ENCODE measurements at regions not wholly inside any gene's neighbourhood (a gene's known extent, or its start where the extent isn't known, plus 50 kb on each side); places are given as distances from the start of the nearest gene placed in this dataset.
"Not testable (repeated sequence)": the region's sequence is repeated elsewhere in the genome, so short reads cannot be mapped to it uniquely, and the experiment has no call there.

DNA sequence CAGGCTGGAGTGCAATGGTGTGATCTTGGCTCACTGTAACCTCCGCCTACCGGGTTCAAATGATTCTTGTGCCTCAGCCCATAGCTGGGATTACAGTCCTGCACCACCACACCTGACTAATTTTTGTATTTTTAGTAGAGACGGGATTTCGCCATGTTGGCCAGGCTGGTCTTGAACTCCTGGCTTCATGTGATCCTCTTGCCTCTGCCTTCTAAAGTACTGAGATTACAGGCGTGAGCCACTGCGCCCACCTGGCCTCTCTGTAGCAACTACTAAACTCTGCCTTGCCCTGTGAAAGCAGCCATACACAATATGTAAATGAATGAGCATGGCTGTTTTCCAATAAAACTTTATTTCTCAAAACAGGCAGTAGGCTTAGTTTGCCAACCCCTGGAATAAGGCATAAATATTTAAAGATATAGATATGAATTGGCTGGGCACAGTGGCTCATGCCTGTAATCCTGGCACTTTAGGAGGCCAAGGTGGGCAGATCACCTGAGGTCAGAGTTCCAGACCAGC, 127.9 kb upstream of the ZNF217 start:
- DNase-seq (ENCODE audit: low read depth): not testable (repeated sequence)

DNA sequence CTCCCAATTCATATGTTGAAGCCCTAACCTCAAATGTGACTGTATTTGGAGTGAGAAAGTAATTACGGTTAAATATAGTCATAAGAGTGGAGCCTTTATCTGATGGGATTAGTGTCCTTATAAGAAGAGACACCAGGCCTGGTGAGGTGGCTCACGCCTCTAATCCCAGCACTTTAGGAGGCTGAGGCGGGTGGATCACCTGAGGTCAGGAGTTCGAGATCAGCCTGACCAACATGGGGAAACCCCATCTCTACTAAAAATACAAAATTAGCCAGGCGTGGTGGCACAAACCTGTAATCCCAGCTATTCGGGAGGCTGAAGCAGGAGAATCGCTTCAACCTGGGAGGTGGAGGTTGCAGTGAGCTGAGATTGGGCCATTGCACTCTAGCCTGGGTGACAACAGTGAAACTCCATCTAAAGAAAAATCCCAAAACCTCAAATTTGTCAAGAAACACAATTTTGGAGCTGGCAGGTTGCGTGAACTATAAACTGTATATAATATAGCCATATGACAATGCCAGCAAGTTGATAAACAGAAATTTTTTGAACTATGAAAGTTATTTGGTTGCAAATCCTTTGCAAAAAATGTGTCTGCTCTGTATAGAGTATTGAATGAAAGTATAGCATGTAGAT, 125.6 kb upstream of the ZNF217 start:
- DNase-seq (ENCODE audit: low read depth): not testable (repeated sequence)

DNA sequence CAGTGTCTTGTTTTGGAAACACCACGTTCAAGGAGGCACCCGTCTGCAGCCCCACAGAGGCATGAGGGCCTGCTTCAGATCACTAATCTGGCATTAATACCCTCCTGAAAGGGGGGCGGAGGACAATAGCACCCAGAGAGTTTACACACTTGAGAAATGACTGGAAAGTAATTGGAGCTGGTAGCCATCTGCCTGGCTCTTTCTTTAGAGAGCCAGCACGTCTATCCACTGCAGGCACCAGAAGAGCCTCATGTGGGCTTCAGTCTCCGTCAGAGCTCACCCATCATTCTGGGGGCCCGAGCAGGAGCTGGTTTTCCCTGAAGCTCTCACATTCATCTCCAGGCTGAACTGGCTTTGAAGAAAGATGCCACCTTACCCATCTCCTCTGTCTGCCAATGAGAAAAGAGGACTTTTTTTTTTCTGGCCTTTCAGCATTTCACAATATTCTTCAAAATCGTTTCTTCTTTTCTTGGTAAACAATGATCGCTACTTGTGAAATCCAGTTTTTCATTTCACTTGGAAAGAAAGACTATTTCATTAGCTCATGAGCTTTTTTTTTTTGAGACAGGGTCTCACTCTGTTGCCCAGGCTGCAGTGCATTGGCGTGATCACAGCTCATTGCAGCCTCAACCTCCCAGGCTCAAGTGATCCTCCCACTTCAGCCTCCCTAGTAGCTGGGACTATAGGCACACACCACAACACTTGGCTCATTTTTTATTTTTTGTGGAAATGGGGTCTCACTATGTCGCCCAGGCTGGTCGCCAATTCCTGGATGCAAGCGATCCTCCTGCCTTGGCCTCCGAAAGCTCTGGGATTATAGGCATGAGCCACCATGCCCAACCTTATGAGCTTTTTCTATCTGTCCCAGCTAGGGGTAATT, 124.7 kb upstream of the ZNF217 start:
- DNase-seq (ENCODE audit: low read depth): no peak

DNA sequence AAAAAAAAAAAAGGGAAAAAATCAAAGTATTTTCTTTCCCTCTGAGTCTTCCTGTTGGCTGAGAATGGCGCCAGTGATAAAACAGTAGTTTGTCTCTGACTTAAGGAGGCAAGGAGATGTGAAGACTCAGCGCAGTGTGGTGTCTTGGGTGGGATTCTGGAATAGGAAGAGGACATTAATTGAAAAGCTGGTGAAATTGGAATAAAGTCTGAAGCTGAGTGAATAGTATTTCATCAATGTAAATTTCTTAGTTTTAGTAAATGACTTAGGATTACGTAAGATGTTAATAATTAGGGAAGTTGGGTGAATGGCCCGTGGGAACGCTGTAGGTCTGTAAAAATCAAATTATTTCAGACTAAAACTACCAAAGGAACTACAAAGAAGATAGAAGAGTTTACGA, 122.8 kb upstream of the ZNF217 start:
- DNase-seq (ENCODE audit: low read depth): no peak

DNA sequence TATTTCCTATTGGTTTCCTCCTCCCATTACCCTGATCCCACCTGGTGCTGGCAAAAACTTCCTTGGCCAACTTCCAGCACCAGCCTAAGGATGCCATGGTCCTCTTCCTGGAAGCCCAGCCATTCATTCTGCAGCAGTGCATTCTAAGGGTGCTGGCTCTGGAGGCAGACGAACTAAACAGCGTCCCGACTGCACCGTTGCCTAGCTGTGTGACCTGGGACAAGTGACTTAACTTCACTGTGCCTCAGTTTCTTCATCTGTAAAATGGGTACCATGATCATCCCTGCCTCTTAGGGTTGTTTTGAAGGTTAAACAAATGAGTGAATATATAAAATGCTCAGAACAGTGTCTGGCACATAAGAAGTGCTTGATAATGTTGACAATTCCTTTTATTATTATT, 120.9 kb upstream of the ZNF217 start:
- no peak for DNase-seq (ENCODE audit: low read depth)

DNA sequence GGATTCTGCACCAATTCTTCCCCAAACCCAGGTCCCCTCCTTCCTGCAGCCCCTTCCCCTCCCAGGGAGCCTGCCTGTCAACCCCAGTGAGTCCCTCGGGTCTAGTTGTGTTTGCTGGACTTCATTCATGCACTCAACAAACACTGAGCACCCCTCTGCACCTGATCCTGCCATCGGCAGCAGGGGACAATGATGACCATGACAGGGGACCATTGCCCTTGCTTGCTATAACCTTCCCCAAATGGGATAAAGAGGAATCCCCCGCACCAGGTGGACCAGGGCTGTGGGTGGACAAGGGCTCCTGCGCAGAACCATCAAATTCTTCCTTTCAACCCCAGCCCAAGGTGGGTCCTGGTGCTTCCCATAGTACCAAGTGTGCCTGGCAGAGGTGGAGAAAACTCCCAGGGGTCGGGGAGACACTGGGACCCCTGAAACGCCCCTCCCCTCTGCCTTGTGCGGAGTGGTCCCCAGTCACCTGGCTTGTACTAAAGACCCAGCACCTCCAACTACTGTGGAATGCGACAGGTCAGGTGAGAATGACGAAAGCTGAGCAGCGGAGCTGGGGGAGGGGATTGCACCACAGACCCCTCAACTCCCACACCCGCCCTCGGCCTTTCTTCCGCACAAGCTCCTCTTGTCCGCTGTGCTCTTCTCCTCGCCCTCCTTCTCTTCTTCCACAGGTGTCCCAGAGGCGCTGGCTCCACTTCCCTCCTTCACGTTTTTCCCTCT, 119.9 kb upstream of the ZNF217 start:
- no peak for DNase-seq (ENCODE audit: low read depth)

- no peak for DNase-seq (ENCODE audit: low read depth)
Measured at GRCh38 chr20:53712212-53712977, 118.8 kb upstream of the ZNF217 start.

- DNase-seq (ENCODE audit: low read depth): no peak
Measured at GRCh38 chr20:53711333-53712211, 117.9 kb upstream of the ZNF217 start.

DNA sequence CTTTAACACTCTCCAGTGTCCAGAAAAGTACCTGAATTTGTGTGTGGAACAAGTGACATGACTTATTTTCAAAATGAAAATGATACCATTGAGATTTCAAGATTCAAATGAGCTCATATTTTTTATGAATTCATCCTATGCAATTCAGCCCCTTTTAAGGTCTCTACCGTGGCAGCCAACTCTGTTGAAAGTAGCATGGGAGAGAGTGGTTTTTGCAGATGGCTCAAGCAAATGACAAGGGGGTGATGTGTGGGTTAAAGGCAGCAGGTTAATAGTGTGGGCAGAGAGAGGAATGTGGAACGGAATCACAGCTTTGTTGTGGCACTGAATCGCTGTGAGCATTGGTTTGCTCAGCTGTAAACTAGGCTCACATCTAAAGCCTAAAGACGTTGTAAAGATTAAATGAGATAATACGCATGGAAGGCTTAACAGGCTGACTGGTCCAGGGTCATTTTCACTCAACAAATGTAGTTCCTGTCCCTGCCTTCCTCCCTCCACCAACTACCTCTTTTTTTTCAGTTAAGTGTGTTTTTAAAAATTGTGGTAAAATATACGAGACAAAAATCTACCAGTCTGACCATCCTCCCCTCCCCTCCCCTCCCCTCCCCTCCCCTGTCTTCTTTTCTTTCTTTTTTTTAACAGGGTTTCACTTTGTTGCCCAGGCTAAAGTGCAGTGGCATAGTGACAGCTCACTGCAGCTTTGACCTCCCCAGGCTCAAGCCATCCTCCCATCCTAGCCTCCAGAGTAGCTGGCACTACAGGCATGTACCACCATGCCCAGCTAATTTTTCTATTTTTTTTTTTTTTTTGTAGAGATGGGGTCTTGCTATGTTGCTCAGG, 114.7 kb upstream of the ZNF217 start:
- DNase-seq (ENCODE audit: low read depth): peak; percentile 66

DNA sequence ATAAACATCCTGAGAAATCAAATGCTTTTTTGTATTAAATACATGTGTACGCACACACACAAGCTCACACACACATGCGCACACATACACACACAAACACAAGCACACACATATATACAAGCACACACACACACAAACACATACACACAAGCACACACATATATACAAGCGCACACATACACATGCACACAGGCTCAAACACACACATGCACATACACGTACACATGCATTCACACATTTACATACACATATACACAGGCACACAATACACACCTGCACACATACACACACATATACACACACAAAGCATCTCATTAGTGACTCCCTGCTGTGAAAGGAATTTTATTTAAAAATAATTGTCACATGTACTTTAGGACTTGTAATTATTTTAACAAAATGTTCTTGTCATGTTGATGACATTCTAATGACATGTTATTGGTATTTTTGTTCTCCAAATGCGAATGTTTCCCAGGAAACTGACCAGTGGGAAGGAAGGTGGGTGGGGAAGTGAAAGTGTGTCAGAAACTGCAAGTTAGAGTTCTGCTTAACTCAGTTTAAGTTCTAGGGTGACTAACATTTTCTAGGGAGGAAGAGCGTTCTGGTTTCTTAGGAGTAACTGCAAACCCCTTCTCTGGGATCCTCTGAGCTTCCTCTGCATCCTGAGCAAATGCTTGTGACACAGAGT, 113.9 kb upstream of the ZNF217 start:
- no peak for DNase-seq (ENCODE audit: low read depth)

GRCh38 chr20:53706466-53707370, 113.1 kb upstream of the ZNF217 start:
- DNase-seq (ENCODE audit: low read depth): no peak

DNA sequence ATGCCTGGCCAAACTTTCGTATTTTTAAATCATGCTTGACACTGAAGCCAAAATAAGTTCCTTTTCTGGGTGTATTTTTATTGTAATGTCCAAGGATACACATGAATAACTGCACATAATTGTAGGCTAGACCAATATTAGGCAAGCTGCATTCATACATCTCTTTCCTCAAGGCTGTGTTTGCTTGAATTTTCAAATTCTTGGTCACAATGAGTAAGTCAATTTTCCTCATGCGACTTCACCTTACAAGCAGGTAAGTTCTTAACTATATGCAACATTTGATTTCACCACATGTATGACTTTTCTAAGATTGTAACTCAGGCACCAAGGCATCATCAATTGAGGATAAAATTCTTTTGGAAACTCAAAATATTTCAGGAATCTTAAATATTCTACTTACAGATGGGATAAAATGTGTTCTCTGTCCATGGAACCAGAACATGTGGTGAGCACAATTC, 112.4 kb upstream of the ZNF217 start:
- no peak for DNase-seq (ENCODE audit: low read depth)

DNA sequence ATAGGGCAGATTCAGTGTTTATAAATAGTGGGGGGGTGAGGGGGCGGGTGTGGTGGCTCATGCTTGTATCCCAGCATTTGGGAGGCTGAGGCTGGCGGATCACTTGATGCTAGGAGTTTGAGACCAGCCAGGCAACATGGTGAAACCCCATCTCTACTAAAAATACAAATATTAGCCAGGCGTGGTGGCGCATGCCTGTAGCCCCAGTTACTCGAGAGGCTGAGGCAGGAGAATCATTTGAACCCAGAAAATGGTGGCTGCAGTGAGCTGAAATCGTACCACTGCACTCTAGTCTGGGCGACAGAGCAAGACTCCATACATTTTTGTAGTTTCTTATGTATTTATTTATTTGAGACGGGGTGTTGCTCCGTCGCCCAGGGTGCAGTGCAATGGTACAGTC, 109.0 kb upstream of the ZNF217 start:
- no peak for DNase-seq (ENCODE audit: low read depth)

DNA sequence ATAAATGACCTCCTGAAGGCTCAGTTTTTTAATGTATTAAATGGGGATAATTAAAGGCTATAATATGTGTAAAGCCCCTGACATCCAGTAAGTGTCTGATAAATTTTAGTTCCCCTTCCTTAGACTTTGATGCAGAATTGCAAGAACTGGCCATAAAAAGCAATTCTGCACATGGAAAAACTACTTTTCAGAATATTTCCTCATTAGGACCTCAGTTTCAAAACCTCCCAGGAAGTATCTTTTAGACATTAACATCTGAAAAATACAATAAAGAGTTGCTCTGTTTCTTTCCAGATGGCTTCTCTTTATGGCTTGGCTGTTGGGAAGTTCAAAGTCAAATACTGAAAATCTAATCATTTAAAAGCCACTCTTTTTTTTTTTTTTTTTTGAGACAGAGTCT, 106.3 kb upstream of the ZNF217 start:
- no peak for DNase-seq (ENCODE audit: low read depth)

DNA sequence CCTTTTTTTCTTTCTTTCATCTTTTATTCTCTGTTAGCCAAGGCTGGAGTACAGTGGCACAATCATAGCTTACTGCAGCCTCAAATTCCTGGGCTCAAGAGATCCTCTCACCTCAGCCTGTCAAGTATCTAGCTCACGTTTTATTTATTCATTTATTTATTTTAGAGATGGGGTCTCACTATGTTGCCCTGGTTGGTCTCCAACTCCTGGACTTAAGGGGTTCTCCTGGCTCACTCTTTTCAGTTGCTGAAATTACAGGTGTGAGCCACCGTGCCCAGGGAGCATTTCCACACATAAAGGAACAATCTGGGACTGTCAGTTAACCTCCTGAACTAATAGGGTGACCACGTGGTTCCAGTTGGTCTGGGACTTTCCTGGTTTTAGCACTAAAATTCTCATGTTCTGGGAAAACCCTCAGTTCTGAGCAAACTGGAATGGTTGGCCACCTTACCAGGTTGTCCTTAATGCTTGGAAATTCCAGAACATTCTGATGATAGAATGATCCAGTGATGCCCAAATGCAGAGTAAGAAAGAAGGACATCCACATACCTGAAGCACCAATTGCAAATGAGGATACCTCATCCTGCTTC, 105.5 kb upstream of the ZNF217 start:
- DNase-seq (ENCODE audit: low read depth): no peak

DNA sequence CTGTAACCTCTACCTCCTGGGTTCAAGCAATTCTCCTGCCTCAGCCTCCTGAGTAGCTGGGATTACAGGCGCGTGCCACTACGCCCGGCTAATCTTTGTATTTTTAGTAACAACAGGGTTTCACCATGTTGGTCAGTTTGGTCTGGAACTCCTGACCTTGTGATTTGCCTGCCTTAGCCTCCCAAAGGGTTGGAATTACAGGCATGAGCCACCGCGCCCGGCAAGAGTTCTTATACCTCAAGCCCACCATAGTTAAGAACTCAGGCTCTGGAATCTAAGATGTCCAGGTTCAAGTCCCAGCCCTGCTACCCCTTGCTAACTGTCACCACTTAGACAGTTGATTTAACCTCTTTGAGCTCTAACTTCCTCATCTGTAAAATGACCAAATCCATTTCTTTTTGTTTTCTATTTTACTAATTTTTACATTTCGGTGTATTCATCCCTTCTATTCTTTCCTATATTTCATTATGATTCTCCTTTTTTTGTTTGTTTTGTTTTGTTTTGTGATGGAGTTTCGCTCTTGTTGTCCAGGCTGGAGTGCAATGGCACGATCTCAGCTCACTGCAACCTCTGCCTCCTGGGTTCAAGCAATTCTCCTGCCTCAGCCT, 104.8 kb upstream of the ZNF217 start:
- DNase-seq (ENCODE audit: low read depth): no peak

DNA sequence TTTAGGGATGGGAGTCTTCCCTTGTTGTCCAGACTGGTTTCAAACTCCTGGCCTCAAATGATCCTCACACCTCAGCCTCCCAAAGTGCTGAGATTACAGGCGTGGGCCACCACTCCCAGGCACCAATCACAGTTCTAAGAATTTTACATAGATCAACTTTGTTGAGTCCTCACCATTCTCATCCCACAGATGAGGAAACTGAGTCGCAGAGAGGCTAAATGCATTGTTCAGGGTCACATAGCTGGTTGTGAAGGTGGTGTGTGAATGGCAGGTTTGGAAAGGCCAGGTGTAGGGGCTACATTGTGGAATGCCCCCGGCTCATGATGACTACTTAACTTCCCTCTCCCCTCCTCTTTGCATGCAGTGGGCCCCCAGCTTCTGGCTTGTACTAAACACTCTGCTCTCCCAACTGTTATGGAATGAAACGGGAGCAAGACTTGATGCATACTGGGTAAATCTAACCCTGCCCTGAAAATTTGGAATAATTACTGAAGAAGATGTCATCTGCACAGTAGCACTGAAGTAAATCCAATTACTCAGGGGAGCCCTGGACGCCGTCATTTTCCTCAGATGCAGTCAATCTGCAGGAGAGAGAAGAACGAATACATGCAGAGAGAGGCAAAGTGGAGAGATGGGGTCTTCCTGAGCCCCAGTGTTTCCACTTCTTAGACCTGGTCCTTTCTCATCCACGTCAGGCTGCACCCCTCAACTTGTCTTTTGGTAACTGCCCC, 102.3 kb upstream of the ZNF217 start:
- no peak for DNase-seq (ENCODE audit: low read depth)

Measured in GM04504 (cell line).